Hepatocyte (in vitro differentiated cells): ENCODE measurements at regions not wholly inside any gene's neighbourhood (a gene's known extent, or its start where the extent isn't known, plus 50 kb on each side); places are given as distances from the start of the nearest gene placed in this dataset.

Experiments used
- DNase-seq: peaks from one replicate; pipeline ENCODE4 v3.0.0-alpha.2; 2016; ENCODE audit warnings: low spot score
- H2AFZ ChIP-seq: fragments of 200-600 bp; sonication (generic); 2 replicates; pipeline ENCODE4 v1.6.0; 2016; ENCODE audit warnings: antibody characterized with exemption, mild to moderate bottlenecking
- H3K27ac ChIP-seq: fragments of 200-600 bp; sonication (generic); 2 replicates; pipeline ENCODE4 v1.5.1; 2016; ENCODE audit warnings: mild to moderate bottlenecking
- H3K27me3 ChIP-seq: fragments of 200-600 bp; sonication (generic); 2 replicates; pipeline ENCODE4 v1.6.1; 2016
- H3K36me3 ChIP-seq: fragments of 200-600 bp; sonication (generic); replicated peaks from 2 replicates; pipeline ENCODE4 v1.5.1; 2016; ENCODE audit warnings: low read depth; ENCODE audit not compliant: insufficient read depth
- H3K4me1 ChIP-seq: fragments of 200-600 bp; sonication (generic); 2 replicates; pipeline ENCODE4 v1.5.1; 2016; ENCODE audit warnings: mild to moderate bottlenecking, moderate library complexity; ENCODE audit not compliant: insufficient read depth
- H3K4me2 ChIP-seq: fragments of 200-600 bp; sonication (generic); 2 replicates; pipeline ENCODE4 v1.6.0; 2016
- H3K4me3 ChIP-seq: fragments of 200-600 bp; sonication (generic); 2 replicates; pipeline ENCODE4 v1.5.1; 2016; ENCODE audit warnings: mild to moderate bottlenecking
- H3K79me2 ChIP-seq: fragments of 200-600 bp; sonication (generic); 2 replicates; pipeline ENCODE4 v1.6.0; 2017; ENCODE audit warnings: mild to moderate bottlenecking
- H3K9me2 ChIP-seq: fragments of 200-600 bp; sonication (generic); replicated peaks from 2 replicates; pipeline ENCODE4 v1.6.0; 2017; ENCODE audit warnings: mild to moderate bottlenecking; ENCODE audit not compliant: insufficient read depth
- H3K9me3 ChIP-seq: fragments of 200-600 bp; sonication (generic); 2 replicates; pipeline ENCODE4 v1.5.1; 2016; ENCODE audit warnings: low read depth, mild to moderate bottlenecking
- H4K20me1 ChIP-seq: fragments of 200-600 bp; sonication (generic); 2 replicates; pipeline ENCODE4 v1.6.0; 2016; ENCODE audit warnings: mild to moderate bottlenecking; ENCODE audit not compliant: insufficient read depth, poor library complexity, severe bottlenecking
- CTCF ChIP-seq: fragments of 200-600 bp; sonication (generic); IDR thresholded peaks from 2 replicates; pipeline ENCODE4 v1.5.1; 2016; ENCODE audit warnings: antibody characterized with exemption, mild to moderate bottlenecking; ENCODE audit not compliant: poor library complexity
- EZH2 ChIP-seq: fragments of 200-600 bp; sonication (generic); IDR thresholded peaks from 2 replicates; pipeline ENCODE4 v1.6.1; 2016; ENCODE audit warnings: antibody characterized with exemption, mild to moderate bottlenecking, borderline replicate concordance
- EZH2phosphoT487 ChIP-seq: fragments of 200-600 bp; sonication (generic); IDR thresholded peaks from one replicate; pipeline ENCODE4 v1.6.1; 2018; ENCODE audit warnings: antibody characterized with exemption, mild to moderate bottlenecking, low read depth, moderate library complexity; ENCODE audit not compliant: unreplicated experiment, severe bottlenecking
- WGBS: methylation state at CpG from one replicate; pipeline ENCODE4 v1.1.6; 2016; ENCODE audit warnings: low lambda C conversion rate; ENCODE audit errors: missing lambda C conversion rate; 5-methylcytosine and 5-hydroxymethylcytosine counted together

GRCh38 chr3:118227191-118227590 lies 807.5 kb downstream of the IGSF11 start:
- no peak overlapping the region for H3K4me3 ChIP-seq
- no peaks in the 10 kb centered on the region for H4K20me1 ChIP-seq
- 85% methylated on average over 2 of the region's 2 CpGs for WGBS
- H3K9me3 ChIP-seq: no peaks in the 10 kb centered on the region
- H3K4me2 ChIP-seq: no peak overlapping the region
- H2AFZ ChIP-seq: no peak overlapping the region
- H3K4me1 ChIP-seq: no peaks in the 10 kb centered on the region
- H3K79me2 ChIP-seq: no peaks in the 10 kb centered on the region
- TF ChIP-seq CTCF: no peak
- no peak overlapping the region for H3K27ac ChIP-seq
- no peak for DNase-seq
- H3K36me3 ChIP-seq: no peaks in the 10 kb centered on the region
- no peaks in the 10 kb centered on the region for H3K9me2 ChIP-seq
- H3K27me3 ChIP-seq: no peaks in the 10 kb centered on the region

- no peaks in the 10 kb centered on the region for H3K79me2 ChIP-seq
- 74% methylated on average over 1 of the region's 1 CpG for WGBS
- H3K27ac ChIP-seq: no peak overlapping the region
- H3K9me3 ChIP-seq: no peaks in the 10 kb centered on the region
- no peak overlapping the region for H2AFZ ChIP-seq
- H3K36me3 ChIP-seq: no peaks in the 10 kb centered on the region
- no peak overlapping the region for H3K4me3 ChIP-seq
- no peak for DNase-seq
- no peaks in the 10 kb centered on the region for H4K20me1 ChIP-seq
- H3K27me3 ChIP-seq: no peaks in the 10 kb centered on the region
- TF ChIP-seq EZH2 (no peak), EZH2phosphoT487 (no peak), CTCF (no peak)
- H3K9me2 ChIP-seq: no peaks in the 10 kb centered on the region
- no peaks in the 10 kb centered on the region for H3K4me1 ChIP-seq
- H3K4me2 ChIP-seq: no peak overlapping the region
Measured at GRCh38 chr3:118228151-118228550, 806.5 kb downstream of the IGSF11 start.

GRCh38 chr3:118229196-118229595 lies 805.5 kb downstream of the IGSF11 start:
- Histone ChIP-seq H3K27me3 (no peaks in the 10 kb centered on the region), H3K9me2 (no peaks in the 10 kb centered on the region), H3K4me2 (no peak overlapping the region), H3K79me2 (no peaks in the 10 kb centered on the region), H3K4me3 (no peak overlapping the region), H3K4me1 (no peaks in the 10 kb centered on the region), H4K20me1 (no peaks in the 10 kb centered on the region), H3K9me3 (no peaks in the 10 kb centered on the region), H3K27ac (no peak overlapping the region), H3K36me3 (no peaks in the 10 kb centered on the region), H2AFZ (no peak overlapping the region)
- no peak for DNase-seq
- TF ChIP-seq EZH2phosphoT487: no peak
- no peak for TF ChIP-seq EZH2
- no peak for TF ChIP-seq CTCF
- WGBS: 88% methylated on average over 1 of the region's 1 CpG

- Histone ChIP-seq H3K4me2 (no peak overlapping the region), H3K27me3 (no peaks in the 10 kb centered on the region), H3K27ac (no peak overlapping the region), H3K4me1 (no peaks in the 10 kb centered on the region), H3K4me3 (no peak overlapping the region), H4K20me1 (no peaks in the 10 kb centered on the region), H3K36me3 (no peaks in the 10 kb centered on the region), H2AFZ (no peak overlapping the region), H3K79me2 (no peaks in the 10 kb centered on the region), H3K9me3 (no peaks in the 10 kb centered on the region), H3K9me2 (no peaks in the 10 kb centered on the region)
- TF ChIP-seq CTCF: no peak
- no peak for TF ChIP-seq EZH2
- TF ChIP-seq EZH2phosphoT487: no peak
- WGBS: 88% methylated on average over 2 of the region's 2 CpGs
- no peak for DNase-seq
Measured at GRCh38 chr3:118231578-118231977, 803.1 kb downstream of the IGSF11 start.
